ENCODE measurements at regions not wholly inside any gene's neighbourhood (a gene's known extent, or its start where the extent isn't known, plus 50 kb on each side); places are given as distances from the start of the nearest gene placed in this dataset.

GRCh38 chr7:114802632-114803031, 119.3 kb upstream of the MDFIC start:
- Histone ChIP-seq H3K4me1 (ENCODE audit: insufficient read depth, low read length, poor library complexity, severe bottlenecking) (no peaks in the 10 kb centered on the region), H3F3A (ENCODE audit: low read depth) (no peaks in the 10 kb centered on the region), H2AFZ (ENCODE audit: low read length) (no peak overlapping the region), H3K79me2 (ENCODE audit: insufficient read depth, low read length) (no peaks in the 10 kb centered on the region), H3K36me3 (ENCODE audit: insufficient read depth, low read length) (no peaks in the 10 kb centered on the region), H3K4me3 (ENCODE audit: low read length, poor library complexity, severe bottlenecking) (no peak overlapping the region), H3K9ac (ENCODE audit: low read depth, low read length, poor library complexity, severe bottlenecking) (no peak overlapping the region), H3K9me2 (replicated peaks; ENCODE audit: low read depth, low read length) (0 out of 2 replicates have a peak, but pooled peaks cover 3% of the 10 kb centered on the region), H3K9me3 (ENCODE audit: insufficient read depth, low read depth, low read length) (no peaks in the 10 kb centered on the region), H4K20me1 (ENCODE audit: insufficient read depth, low read length, poor library complexity, severe bottlenecking) (no peaks in the 10 kb centered on the region), H3K4me2 (ENCODE audit: low read depth, low read length, poor library complexity, severe bottlenecking) (no peak overlapping the region), H3K27me3 (ENCODE audit: insufficient read depth, low read length, poor library complexity, severe bottlenecking) (no peaks in the 10 kb centered on the region)
- TF ChIP-seq CTCF (conservative IDR thresholded peaks at IDR 0.05; ENCODE audit: low read length), result no peak
- no peak for TF ChIP-seq EZH2phosphoT487 (IDR thresholded peaks at IDR 0.05; ENCODE audit: borderline replicate concordance)

DNA sequence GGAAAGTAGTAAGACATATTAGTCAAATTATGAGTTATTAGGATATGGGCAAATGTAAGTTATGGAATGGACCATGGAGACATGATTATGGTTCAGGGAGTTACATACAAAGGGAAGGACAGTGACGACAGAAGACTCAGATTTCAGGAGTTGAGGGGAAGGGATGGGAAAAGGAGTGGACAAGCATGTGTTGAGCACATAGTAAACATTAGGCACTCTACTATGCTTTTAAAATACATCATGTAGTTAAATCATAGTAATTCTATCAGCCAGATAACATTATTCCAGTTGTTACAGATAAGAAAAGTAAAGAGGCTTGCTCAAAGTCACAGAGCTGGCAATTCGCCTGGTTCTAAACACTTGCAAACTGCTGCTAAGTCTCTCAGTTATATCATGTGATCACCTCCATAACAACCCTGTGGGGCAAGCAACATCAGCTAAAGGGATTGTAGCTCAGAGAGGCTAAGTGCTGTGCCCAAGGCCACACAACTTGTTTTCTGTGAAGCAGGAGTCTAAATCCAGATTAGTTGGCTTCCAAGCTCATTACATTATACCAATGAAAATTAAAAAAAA, 115.2 kb upstream of the MDFIC start:
- H3K4me3 ChIP-seq (ENCODE audit: low read length, poor library complexity, severe bottlenecking), result no peak overlapping the region
- H3K9me2 ChIP-seq (replicated peaks; ENCODE audit: low read depth, low read length), result 0 out of 2 replicates have a peak, but pooled peaks cover 3% of the 10 kb centered on the region
- no peaks in the 10 kb centered on the region for H3K27me3 ChIP-seq (ENCODE audit: insufficient read depth, low read length, poor library complexity, severe bottlenecking)
- no peaks in the 10 kb centered on the region for H3K4me1 ChIP-seq (ENCODE audit: insufficient read depth, low read length, poor library complexity, severe bottlenecking)
- TF ChIP-seq EZH2phosphoT487 (IDR thresholded peaks at IDR 0.05; ENCODE audit: borderline replicate concordance) (no peak), CTCF (conservative IDR thresholded peaks at IDR 0.05; ENCODE audit: low read length) (no peak)
- H4K20me1 ChIP-seq (ENCODE audit: insufficient read depth, low read length, poor library complexity, severe bottlenecking), result no peaks in the 10 kb centered on the region
- no peaks in the 10 kb centered on the region for H3K79me2 ChIP-seq (ENCODE audit: insufficient read depth, low read length)
- H3F3A ChIP-seq (ENCODE audit: low read depth), result no peaks in the 10 kb centered on the region
- no peak overlapping the region for H3K9ac ChIP-seq (ENCODE audit: low read depth, low read length, poor library complexity, severe bottlenecking)
- H3K9me3 ChIP-seq (ENCODE audit: insufficient read depth, low read depth, low read length), result no peaks in the 10 kb centered on the region
- H2AFZ ChIP-seq (ENCODE audit: low read length), result no peak overlapping the region
- no peak overlapping the region for H3K4me2 ChIP-seq (ENCODE audit: low read depth, low read length, poor library complexity, severe bottlenecking)
- no peaks in the 10 kb centered on the region for H3K36me3 ChIP-seq (ENCODE audit: insufficient read depth, low read length)

- Histone ChIP-seq H3K4me1 (ENCODE audit: insufficient read depth, low read length, poor library complexity, severe bottlenecking) (no peaks in the 10 kb centered on the region), H3F3A (ENCODE audit: low read depth) (no peaks in the 10 kb centered on the region), H3K27me3 (ENCODE audit: insufficient read depth, low read length, poor library complexity, severe bottlenecking) (no peaks in the 10 kb centered on the region), H3K9me3 (ENCODE audit: insufficient read depth, low read depth, low read length) (no peaks in the 10 kb centered on the region), H2AFZ (ENCODE audit: low read length) (no peak overlapping the region), H3K36me3 (ENCODE audit: insufficient read depth, low read length) (no peaks in the 10 kb centered on the region), H3K4me2 (ENCODE audit: low read depth, low read length, poor library complexity, severe bottlenecking) (no peak overlapping the region), H3K79me2 (ENCODE audit: insufficient read depth, low read length) (no peaks in the 10 kb centered on the region), H3K9me2 (replicated peaks; ENCODE audit: low read depth, low read length) (no peaks in the 10 kb centered on the region), H3K9ac (ENCODE audit: low read depth, low read length, poor library complexity, severe bottlenecking) (no peak overlapping the region), H3K4me3 (ENCODE audit: low read length, poor library complexity, severe bottlenecking) (no peak overlapping the region), H4K20me1 (ENCODE audit: insufficient read depth, low read length, poor library complexity, severe bottlenecking) (no peaks in the 10 kb centered on the region)
- TF ChIP-seq EZH2phosphoT487 (IDR thresholded peaks at IDR 0.05; ENCODE audit: borderline replicate concordance) (no peak), CTCF (conservative IDR thresholded peaks at IDR 0.05; ENCODE audit: low read length) (no peak)
Measured at GRCh38 chr7:114812570-114812969, 109.3 kb upstream of the MDFIC start.

Measured in Loucy (cell line).